NCI-H187 treated with DMSO at 0.1 percent for 48 hours (cell line): ENCODE measurements at regions not wholly inside any gene's neighbourhood (a gene's known extent, or its start where the extent isn't known, plus 50 kb on each side); places are given as distances from the start of the nearest gene placed in this dataset.
"Not testable (repeated sequence)": the region's sequence is repeated elsewhere in the genome, so short reads cannot be mapped to it uniquely, and the experiment has no call there.

Source experiments
- DNase-seq: peaks from one replicate; lab custom pipeline; 2025; lab: John Stamatoyannopoulos, UW

- no peak for DNase-seq
Measured at GRCh38 chr10:125605167-125605566, 77.8 kb downstream of the TEX36 start.

DNA sequence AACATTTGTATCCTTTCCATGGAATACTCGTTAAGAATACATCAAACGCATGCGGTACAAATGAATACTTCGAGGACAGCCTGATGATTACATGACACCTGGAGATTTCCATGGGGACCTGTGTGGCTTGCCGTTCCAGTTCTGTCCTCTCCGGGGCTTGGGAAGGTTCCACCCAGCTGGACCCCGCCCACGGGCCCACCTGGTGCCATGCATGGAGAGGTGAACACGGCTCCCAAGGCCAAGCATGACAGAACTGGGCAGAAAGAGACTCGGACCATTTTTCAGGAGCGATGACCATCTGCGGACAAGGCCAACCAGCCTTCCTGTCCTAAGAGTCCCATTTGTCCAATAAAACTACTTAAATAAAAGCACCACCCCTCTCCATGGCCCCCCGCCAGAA, 80.1 kb downstream of the TEX36 start:
- no peak for DNase-seq

- no peak for DNase-seq
Measured at GRCh38 chr10:125599194-125599593, 83.8 kb downstream of the TEX36 start.

DNA sequence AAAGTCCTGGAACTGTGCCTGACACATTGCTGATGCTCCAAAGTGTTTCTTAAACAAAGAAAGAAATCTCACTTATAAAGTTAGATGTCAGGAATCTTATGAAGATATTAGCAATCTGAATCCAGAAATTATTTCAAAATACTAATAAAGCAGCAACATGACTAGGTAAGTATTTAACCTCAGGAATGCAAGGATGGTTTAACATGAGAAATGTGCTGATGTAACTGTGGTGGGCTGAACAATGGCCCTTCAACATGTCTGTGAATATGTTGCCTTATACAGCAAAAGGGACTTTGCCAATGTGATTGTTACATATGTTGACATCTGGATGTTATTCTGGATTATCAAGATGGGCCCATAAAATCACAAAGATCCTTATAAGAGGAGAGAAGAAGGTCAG, 87.1 kb downstream of the TEX36 start:
- no peak for DNase-seq

DNA sequence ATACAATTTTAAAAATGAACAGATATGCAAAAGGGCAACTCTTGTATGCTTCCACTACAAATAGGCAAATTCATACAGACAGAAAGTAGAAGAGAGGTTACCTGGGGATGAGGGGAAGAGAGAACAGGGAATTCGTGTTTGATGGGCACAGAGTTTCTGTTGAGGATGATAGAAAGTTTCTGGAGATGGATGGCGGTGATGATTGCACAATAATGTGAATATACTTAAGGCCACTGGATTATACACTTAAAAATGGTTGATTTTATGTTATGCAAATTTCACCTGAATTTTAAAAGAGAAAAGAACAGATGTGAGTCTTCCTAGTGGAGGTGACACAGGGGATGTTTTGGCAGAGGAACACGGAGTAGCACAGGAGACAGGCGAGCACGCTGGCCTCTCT, 89.3 kb downstream of the TEX36 start:
- no peak for DNase-seq

DNA sequence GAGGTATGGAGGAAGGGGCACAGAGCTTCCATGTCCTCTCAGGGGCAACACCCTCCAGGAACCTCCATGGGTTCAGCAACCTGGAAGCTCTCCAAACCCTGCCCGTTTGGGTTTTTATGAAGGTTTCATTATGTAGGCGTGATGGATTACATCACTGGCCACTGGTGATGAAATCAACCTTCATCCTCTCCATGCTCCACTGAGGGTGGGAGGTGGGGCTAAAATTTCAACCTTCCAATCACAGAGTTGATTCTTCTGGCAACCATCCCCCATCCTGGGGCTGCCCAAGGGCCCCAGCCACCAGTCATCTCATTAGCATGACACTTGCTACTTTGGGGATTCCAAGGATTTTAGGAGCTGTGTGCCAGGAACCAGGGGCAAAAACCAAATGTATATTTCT, 90.1 kb downstream of the TEX36 start:
- DNase-seq = no peak

DNA sequence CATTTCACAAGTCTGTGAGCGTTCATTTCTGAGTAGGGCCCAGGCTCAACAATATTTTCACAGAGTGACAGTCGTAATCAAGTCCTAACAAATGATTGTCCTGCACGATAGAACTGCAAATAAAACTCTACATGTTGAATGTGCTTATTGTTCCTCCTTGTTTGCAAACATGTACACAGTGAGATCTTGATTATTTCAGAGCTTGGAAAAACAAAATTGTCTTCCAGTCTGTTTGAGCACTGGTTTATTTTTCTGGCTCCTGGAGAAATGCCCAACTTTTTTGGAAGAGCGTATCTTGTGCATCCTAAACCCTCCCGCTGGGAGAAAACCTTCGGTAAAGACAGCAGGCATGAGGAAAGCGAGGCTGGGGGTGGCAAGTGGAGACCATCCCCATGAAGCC, 91.1 kb downstream of the TEX36 start:
- DNase-seq = no peak

- not testable (repeated sequence) for DNase-seq
Measured at GRCh38 chr10:125588738-125589137, 94.2 kb downstream of the TEX36 start.

- no peak for DNase-seq
Measured at GRCh38 chr10:125584954-125585353, 98.0 kb downstream of the TEX36 start.

DNA sequence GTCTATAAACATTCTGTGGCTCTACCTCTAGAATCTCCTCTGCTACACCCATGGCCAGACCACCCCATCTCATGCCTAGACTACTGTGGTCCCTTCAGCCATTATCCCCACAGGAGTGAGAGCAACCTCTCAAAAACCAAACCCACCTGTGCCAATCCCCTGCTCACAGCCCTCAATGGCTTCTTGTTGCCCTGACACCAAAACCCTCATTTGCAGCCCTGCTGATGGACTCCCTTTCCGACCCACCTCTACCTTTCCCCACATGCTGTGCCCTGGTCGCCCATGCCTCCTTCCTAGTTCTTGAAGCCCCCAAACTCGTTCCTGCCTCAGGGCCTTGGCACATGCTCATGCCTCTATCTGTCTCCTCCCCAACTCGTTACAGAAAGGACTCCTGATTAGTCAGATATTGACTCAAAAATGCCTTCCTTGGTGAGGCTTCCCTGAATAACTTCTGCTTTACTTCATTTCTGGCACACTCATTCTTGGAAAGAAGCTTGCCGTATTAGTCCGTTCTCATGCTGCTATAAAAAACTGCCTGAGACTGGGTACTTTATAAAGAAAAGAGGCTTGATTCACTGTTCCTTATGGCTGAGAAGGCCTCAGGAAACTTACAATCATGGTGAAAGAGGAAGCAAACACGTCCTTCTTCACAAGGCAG, 104.2 kb downstream of the TEX36 start:
- DNase-seq = no peak

GRCh38 chr10:125575843-125576242, 107.1 kb downstream of the TEX36 start:
- no peak for DNase-seq

- DNase-seq = no peak
Measured at GRCh38 chr10:125568156-125568555, 114.8 kb downstream of the TEX36 start.

GRCh38 chr10:125567529-125567928, 115.4 kb downstream of the TEX36 start:
- no peak for DNase-seq

GRCh38 chr10:125565046-125565445, 117.9 kb downstream of the TEX36 start:
- DNase-seq = no peak

- no peak for DNase-seq
Measured at GRCh38 chr10:125564570-125564969, 118.4 kb downstream of the TEX36 start.

- DNase-seq = no peak
Measured at GRCh38 chr10:125562737-125563136, 120.2 kb downstream of the TEX36 start.

GRCh38 chr10:125560947-125561346, 122.0 kb downstream of the TEX36 start:
- no peak for DNase-seq

GRCh38 chr10:125559210-125559609, 123.8 kb downstream of the TEX36 start:
- peak; percentile 11 for DNase-seq

- no peak for DNase-seq
Measured at GRCh38 chr10:125557801-125558505, 125.0 kb downstream of the TEX36 start.

- DNase-seq = no peak
Measured at GRCh38 chr10:125557311-125557710, 125.7 kb downstream of the TEX36 start.

DNA sequence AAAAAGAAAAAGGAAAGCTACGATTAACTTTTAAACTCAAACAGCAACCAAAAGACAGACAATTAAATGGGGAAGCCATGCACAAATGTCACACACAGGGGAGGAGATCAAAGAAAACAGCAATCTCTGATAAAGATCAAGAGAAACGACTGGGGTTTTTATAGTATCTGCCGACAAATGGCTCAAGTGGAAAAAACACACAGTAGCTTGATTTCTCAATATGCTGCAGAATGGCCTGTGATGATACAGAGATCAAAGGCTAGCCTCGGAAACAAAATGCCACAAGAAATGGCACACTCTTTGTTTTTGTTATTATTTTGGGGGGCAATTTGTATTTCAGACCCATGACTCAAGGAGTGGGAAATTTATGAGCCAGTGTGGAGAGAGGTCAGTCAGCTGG, 126.1 kb downstream of the TEX36 start:
- DNase-seq = no peak

DNA sequence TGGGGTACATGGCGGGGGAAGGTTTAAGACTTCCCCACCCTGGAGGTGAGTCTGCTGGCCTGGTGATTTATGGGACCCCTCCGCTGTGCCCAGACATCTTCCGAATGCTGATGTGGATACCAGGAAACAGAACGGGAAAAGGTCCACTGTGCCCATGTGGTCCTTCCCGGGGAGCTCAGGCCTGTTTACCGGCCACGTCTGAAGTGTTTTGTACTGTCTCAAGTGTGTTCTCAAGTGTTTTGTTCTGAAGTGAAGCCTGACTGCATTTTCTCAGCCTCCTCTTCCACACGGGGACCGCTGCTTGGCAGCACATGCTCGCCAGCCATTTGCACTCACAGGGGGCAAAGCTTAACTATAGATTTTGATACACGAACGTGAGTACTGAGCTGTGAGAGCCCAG, 127.2 kb downstream of the TEX36 start:
- DNase-seq = no peak

- no peak for DNase-seq
Measured at GRCh38 chr10:125555267-125555666, 127.7 kb downstream of the TEX36 start.

DNA sequence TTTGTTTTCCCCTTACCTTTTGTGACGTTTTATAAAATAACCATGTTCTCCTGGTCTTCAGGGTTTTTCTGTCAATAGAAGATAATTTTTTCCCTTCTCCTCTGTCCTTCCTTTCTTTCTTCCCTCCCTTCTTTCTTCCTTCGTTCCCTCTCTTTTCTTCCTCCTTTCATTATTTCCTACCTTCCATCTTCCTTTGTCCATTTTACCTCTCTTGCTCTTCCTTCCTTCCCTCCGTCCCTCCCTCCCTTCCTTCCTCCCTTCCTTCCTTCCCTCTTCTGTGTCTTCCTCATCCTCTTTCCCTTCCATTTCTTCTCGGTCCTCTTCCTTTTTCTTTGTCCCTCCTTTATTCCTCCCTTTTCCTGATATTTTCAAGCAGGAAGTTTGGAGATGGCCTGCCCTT, 128.2 kb downstream of the TEX36 start:
- no peak for DNase-seq
